Skeletal muscle tissue (tissue), 3 donors: ENCODE measurements at regions not wholly inside any gene's neighbourhood (a gene's known extent, or its start where the extent isn't known, plus 50 kb on each side); places are given as distances from the start of the nearest gene placed in this dataset.

Experiments used
- H3K27ac ChIP-seq: one replicate; pipeline ENCODE4 v1.7.0; 2013; ENCODE audit warnings: mild to moderate bottlenecking, low read depth, low read length, inconsistent platforms
- H3K27me3 ChIP-seq, 3 donors: one replicate each; pipeline ENCODE4 v1.7.0; 2013; ENCODE audit warnings: low read length in 3 of 3; ENCODE audit not compliant: control insufficient read depth in 3 of 3, insufficient read depth in 3 of 3
- H3K36me3 ChIP-seq, 3 donors: one replicate each; pipeline ENCODE4 v1.7.0; 2013; ENCODE audit warnings: low read length in 3 of 3; ENCODE audit not compliant: control insufficient read depth in 3 of 3, insufficient read depth in 3 of 3
- H3K4me1 ChIP-seq, 3 donors: one replicate each; pipeline ENCODE4 v1.7.0; 2013; ENCODE audit warnings: low read length in 3 of 3, mild to moderate bottlenecking in 3 of 3; ENCODE audit not compliant: control insufficient read depth in 3 of 3, insufficient read depth in 3 of 3
- H3K4me3 ChIP-seq, 3 donors: one replicate each; pipeline ENCODE4 v1.7.0; 2013; ENCODE audit warnings: low read length in 3 of 3
- H3K9ac ChIP-seq, 3 donors: one replicate each; pipeline ENCODE4 v1.7.0; 2013; ENCODE audit warnings: low read length in 3 of 3, mild to moderate bottlenecking in 3 of 3, moderate library complexity in 2 of 3, low read depth in 1 of 3
- H3K9me3 ChIP-seq, 3 donors: one replicate each; pipeline ENCODE4 v1.7.0; 2013; ENCODE audit warnings: low read length in 3 of 3; ENCODE audit not compliant: control insufficient read depth in 3 of 3
- donor health status: Osteomylitis.

DNA sequence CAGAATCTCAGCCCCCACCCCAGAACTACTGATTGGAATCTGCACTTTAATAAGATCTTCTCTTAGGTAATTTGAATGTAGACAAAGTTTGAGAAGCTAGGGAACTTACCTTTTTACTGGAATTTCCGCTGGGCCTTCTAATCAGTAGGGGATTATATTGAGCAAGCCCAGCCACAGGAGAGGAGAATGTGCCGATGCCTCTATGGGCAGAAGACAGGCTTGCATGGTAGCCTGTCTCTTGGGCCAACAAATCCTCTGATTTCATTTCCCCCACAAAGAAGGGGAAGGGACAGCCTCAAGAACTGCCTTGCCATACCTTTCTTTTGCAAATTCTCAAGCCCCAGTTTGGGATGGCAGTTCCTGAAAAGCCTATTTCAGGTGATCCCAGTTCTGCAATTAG, 163.4 kb upstream of the BDNF start:
- H3K27me3 ChIP-seq = peaks cover 0 to 3% (median 0%) of the 10 kb centered on the region in 3 donors
- no peaks in the 10 kb centered on the region for H3K9me3 ChIP-seq
- no peaks in the 10 kb centered on the region for H3K36me3 ChIP-seq
- no peak overlapping the region for H3K9ac ChIP-seq
- no peak overlapping the region for H3K4me3 ChIP-seq
- H3K27ac ChIP-seq = no peak overlapping the region
- H3K4me1 ChIP-seq = no peaks in the 10 kb centered on the region

DNA sequence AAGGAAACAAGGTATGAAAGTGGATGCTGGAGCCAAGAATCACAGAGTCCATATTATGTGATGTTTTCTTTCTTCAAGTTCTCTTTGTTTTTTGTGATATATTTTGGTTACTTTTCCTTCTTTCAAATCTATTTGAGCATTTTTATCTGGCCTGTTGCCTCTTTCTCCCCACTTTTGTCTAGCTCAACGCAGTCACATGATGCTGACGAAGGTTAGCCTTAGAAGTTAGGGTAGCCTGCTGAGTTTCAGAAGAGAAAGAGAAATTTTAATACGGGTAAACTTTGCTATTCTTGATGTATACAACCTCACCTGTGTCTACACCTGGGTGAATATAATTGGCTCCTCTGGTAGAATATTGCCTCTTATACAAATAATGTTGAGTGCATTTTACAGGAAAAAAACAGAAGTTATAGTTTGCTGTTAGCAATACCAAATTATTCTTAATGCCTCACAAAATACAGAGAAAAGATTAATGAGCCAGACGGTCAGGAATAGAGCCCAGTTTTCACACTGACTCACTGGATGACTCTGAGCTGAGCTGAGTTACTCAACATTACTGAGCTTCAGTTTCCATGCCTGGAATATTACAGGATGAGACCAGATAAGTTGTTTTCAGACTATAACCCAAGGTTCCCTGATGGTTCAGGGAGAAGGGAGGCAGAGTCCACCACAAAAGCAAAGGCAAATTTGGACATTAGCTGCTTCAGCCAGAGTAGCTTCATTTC, 161.6 kb upstream of the BDNF start:
- no peaks in the 10 kb centered on the region for H3K36me3 ChIP-seq
- H3K27me3 ChIP-seq = peaks cover 0 to 3% (median 0%) of the 10 kb centered on the region in 3 donors
- no peaks in the 10 kb centered on the region for H3K9me3 ChIP-seq
- peak overlapping the region; percentile 31 for H3K27ac ChIP-seq
- H3K4me3 ChIP-seq = no peak overlapping the region
- no peaks in the 10 kb centered on the region for H3K4me1 ChIP-seq
- no peak overlapping the region for H3K9ac ChIP-seq

DNA sequence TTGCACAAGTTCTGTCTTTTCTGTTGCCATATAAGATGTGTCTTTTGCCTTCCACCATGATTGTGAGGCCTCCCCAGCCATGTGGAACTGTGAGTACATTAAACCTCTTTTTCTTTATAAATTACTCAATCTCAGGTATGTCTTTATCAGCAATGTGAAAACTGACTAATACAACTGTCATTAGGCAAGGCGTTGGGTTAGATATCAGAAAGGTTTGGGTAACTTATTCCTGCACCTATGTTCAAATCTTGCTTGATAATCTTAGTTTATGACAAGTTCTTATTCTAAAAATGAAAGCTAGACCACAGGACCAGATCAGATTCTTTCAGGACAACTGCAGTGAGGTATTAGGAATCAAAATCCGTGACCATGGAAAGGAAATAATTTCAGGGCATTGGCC, 160.6 kb upstream of the BDNF start:
- Histone ChIP-seq H3K27me3 (peaks cover 0 to 2% (median 0%) of the 10 kb centered on the region in 3 donors), H3K36me3 (no peaks in the 10 kb centered on the region), H3K4me3 (no peak overlapping the region), H3K4me1 (no peaks in the 10 kb centered on the region), H3K9me3 (no peaks in the 10 kb centered on the region), H3K27ac (no peak overlapping the region), H3K9ac (no peak overlapping the region)

DNA sequence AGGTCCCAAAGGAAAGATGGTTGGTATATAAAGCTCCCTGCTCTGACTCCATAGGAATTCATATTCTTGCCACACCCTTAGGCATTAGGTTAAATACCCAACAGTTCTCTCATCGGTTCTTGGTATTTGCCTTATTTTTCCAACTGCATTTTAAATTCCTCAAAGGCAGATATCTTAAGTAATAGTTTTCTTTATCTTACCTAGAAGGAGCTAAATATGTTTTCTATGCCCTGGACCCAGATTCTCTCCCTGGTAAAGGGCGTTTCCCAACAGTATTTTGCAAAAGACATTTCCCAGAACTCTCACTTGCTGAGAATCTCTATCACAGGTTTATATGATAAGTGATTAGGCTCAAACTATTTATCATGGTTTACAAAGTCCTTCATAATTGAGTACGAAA, 158.6 kb upstream of the BDNF start:
- H3K36me3 ChIP-seq = no peaks in the 10 kb centered on the region
- no peak overlapping the region for H3K4me3 ChIP-seq
- no peak overlapping the region for H3K27ac ChIP-seq
- H3K9ac ChIP-seq = no peak overlapping the region
- no peaks in the 10 kb centered on the region for H3K27me3 ChIP-seq
- H3K9me3 ChIP-seq = no peaks in the 10 kb centered on the region
- H3K4me1 ChIP-seq = no peaks in the 10 kb centered on the region

DNA sequence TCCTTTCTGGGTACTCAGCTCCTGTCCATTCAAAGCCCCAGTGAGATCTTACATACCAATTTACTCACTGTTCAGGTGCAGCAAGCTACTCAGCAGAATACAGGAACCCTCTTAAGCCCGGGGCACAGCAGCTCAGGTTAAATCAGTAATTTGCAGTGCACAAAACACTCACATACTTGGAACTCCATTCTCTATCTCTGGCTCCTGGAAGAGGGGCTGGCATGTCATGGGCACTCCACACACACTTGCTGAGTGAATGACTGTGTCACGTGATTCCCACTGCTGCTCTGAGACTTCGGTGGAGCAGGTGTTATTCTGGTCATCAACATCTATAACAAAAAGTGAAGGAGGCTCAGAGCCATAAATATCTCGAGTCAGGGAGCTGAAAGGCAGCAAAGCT, 157.3 kb upstream of the BDNF start:
- no peak overlapping the region for H3K9ac ChIP-seq
- no peak overlapping the region for H3K4me3 ChIP-seq
- no peaks in the 10 kb centered on the region for H3K4me1 ChIP-seq
- H3K9me3 ChIP-seq = no peaks in the 10 kb centered on the region
- no peak overlapping the region for H3K27ac ChIP-seq
- H3K36me3 ChIP-seq = no peaks in the 10 kb centered on the region
- no peaks in the 10 kb centered on the region for H3K27me3 ChIP-seq

DNA sequence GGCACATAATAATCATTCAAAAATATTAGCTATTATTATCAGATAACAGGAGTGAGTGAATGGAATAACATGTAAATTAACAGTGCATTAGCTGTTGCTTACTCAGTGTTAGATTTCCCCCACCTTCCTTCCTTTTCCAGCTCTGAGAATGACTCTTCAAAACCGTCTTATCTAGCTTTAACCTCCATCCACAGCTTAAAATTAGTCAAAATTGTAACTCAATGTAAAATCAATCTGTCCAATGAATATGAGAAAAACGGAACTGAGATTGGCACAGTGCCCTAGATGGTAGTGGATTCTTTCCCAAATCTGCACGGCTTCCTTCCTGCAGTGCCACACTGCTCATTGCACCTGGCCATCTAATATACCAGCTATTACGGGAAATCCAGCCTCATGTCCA, 156.8 kb upstream of the BDNF start:
- H3K9ac ChIP-seq = no peak overlapping the region
- H3K4me3 ChIP-seq = no peak overlapping the region
- no peaks in the 10 kb centered on the region for H3K4me1 ChIP-seq
- no peaks in the 10 kb centered on the region for H3K27me3 ChIP-seq
- H3K9me3 ChIP-seq = no peaks in the 10 kb centered on the region
- H3K36me3 ChIP-seq = no peaks in the 10 kb centered on the region
- H3K27ac ChIP-seq = no peak overlapping the region

DNA sequence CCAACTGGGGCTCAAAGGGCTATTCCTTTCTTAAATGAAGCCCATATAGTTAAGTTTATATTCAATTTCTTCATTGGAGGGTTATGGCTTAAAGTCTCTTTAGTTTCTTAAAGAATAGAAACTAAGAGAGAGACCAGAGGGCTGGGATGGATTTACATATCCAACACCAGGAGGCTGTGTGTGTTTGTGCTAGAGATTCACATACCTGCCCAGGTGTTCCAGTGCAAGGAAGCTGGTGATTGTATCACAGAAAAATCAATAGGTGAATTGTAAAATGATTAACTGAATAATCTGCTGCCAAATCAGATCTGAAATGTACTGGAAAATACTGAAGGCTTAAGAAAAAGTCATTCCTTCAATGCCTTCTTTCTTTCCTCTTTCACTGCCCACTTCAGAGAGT, 148.2 kb upstream of the BDNF start:
- H3K9me3 ChIP-seq = no peaks in the 10 kb centered on the region
- no peaks in the 10 kb centered on the region for H3K4me1 ChIP-seq
- H3K4me3 ChIP-seq = no peak overlapping the region
- H3K27me3 ChIP-seq = no peaks in the 10 kb centered on the region
- H3K9ac ChIP-seq = no peak overlapping the region
- H3K27ac ChIP-seq = no peak overlapping the region
- no peaks in the 10 kb centered on the region for H3K36me3 ChIP-seq

DNA sequence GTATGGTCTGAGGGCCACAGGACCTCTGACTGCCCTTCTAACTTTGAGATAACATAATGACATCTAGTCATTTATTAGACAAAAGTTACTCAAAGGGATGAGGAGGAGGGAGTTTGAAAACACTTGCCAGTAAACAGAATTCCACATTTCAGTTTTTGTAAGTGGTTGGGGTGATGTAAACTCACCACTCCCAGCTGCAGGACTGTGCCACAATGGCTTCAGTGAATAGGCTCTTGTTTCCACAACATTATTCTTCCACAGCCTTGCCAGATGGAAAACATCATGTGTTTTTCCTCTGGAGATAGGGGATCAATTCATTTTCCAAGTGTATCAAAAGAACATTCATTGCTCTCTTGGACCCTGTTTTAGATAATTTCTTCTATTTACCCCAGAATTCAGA, 147.2 kb upstream of the BDNF start:
- Histone ChIP-seq H3K9ac (no peak overlapping the region), H3K9me3 (peaks cover 0 to 2% (median 0%) of the 10 kb centered on the region in 3 donors), H3K4me3 (no peak overlapping the region), H3K4me1 (no peaks in the 10 kb centered on the region), H3K27ac (no peak overlapping the region), H3K27me3 (no peaks in the 10 kb centered on the region), H3K36me3 (no peaks in the 10 kb centered on the region)

DNA sequence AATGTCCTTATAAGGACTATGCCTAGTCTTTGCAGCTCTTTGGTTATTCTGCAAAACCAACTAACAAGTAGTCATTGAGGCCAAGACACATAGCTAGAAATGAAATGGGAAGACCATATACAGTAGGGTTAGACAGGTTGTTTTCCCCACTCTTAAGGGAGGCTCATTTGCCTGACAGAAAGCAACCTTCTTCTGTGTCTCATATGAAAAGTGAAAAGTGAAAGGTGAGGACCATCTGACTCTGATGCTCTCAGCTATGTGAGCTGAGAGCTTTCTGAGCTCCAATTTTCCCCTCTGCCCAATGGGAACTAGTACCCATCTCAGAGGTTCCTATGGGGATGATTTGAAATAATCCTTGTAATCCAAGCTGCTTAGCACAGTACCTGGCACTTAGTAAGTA, 142.0 kb upstream of the BDNF start:
- H3K4me3 ChIP-seq = no peak overlapping the region
- H3K9ac ChIP-seq = no peak overlapping the region
- H3K27ac ChIP-seq = no peak overlapping the region
- no peaks in the 10 kb centered on the region for H3K36me3 ChIP-seq
- H3K9me3 ChIP-seq = peaks cover 0 to 2% (median 0%) of the 10 kb centered on the region in 3 donors
- H3K27me3 ChIP-seq = no peaks in the 10 kb centered on the region
- H3K4me1 ChIP-seq = no peaks in the 10 kb centered on the region

DNA sequence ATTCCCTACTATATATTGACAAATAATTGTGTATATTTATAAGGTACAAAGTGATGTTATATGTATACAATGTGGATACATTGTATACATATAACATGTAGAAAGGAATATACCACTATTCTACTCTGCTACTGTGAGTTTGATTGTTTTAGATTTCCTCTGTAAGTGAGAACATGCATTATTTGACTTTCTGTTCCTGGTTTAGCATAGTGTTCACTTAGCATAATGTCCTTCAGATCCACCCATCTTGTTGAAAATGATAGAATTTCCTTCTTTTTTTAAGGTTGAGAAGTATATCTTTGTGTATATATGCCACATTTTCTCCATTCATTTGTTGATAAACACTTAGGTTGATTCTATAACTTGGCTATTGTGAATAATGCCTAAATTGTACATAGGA, 140.8 kb upstream of the BDNF start:
- peaks cover 0 to 2% (median 0%) of the 10 kb centered on the region in 3 donors for H3K9me3 ChIP-seq
- H3K4me3 ChIP-seq = no peak overlapping the region
- H3K36me3 ChIP-seq = no peaks in the 10 kb centered on the region
- H3K4me1 ChIP-seq = no peaks in the 10 kb centered on the region
- H3K27me3 ChIP-seq = peaks cover 0 to 3% (median 0%) of the 10 kb centered on the region in 3 donors
- no peak overlapping the region for H3K27ac ChIP-seq
- H3K9ac ChIP-seq = no peak overlapping the region
